Epithelial cell of esophagus (primary cell): ENCODE measurements at regions not wholly inside any gene's neighbourhood (a gene's known extent, or its start where the extent isn't known, plus 50 kb on each side); places are given as distances from the start of the nearest gene placed in this dataset.

Experiments used
- DNase-seq: peaks from one replicate; pipeline ENCODE4 v3.0.0; 2010; ENCODE audit warnings: low read depth
- H3K4me3 ChIP-seq: 2 replicates; pipeline ENCODE4 v1.5.1; 2011; ENCODE audit warnings: mild to moderate bottlenecking, low read length, control low read depth
- CTCF ChIP-seq: IDR thresholded peaks from 2 replicates; pipeline ENCODE4 v1.5.1; 2011; ENCODE audit warnings: low read depth, mild to moderate bottlenecking, low read length, control low read depth, inconsistent platforms; ENCODE audit not compliant: insufficient read depth; ENCODE audit errors: missing control alignments

- no peak overlapping the region for H3K4me3 ChIP-seq
- TF ChIP-seq CTCF: no peak
- DNase-seq: no peak
Observed at GRCh38 chr9:7258688-7259396, 501.1 kb downstream of the KDM4C start.

DNA sequence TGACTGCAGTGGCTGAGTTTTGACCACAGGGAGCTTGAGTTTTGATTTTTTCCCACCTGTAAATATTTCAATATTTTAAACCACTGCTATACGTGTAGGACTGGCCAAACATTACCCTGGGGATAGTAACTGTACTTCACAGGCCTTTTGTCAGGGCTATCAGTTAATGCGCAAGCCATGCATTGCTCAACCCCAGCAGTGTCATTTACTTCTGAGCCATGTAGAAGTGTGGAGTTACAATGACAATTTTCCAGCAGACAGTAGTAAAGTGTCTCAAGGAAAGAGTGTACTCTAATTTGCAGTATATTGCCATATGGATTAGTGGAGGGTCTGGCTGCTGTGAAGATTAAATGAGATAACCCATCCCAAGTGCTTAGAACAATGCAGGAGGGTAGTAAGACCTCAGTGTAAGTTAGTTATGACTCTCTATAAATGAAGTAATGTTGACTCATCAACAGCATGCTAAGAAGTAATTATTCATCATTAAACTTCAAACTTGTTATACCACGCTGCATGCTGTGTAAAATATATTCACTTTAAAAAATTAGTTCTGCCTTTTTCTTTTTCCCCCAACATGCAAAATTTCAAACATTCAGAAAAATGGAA, 489.2 kb downstream of the KDM4C start:
- DNase-seq: peak; percentile 54
- H3K4me3 ChIP-seq: no peak overlapping the region
- TF ChIP-seq CTCF: no peak

DNA sequence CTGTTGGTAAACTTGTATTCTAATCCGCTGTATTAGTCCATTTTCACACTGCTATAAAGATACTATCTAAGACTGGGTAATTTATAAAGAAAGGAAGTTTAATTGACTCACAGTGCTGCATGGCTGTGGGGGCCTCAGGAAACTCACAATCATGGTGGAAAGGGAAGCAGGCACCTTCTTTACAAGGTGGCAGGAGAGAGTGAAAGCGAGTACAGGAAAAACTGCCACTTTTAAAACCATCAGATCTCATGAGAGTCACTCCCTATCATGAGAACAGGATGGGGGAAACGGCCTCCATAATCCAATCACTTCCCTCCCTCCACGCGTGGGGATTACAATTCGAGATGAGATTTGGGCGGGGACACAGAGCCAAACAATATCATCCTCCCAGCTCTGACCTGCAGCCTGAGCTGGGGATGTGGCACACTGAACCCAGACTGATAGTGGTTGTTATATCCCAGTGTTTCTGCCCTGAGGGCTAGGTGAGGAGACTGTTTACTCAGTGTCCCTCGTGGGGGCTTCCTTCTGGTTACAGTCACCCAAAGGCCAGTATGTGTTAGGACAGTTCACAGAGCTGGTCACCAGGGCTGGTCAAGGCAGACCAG, 488.3 kb downstream of the KDM4C start:
- DNase-seq: no peak
- no peak for TF ChIP-seq CTCF
- H3K4me3 ChIP-seq: no peak overlapping the region

DNA sequence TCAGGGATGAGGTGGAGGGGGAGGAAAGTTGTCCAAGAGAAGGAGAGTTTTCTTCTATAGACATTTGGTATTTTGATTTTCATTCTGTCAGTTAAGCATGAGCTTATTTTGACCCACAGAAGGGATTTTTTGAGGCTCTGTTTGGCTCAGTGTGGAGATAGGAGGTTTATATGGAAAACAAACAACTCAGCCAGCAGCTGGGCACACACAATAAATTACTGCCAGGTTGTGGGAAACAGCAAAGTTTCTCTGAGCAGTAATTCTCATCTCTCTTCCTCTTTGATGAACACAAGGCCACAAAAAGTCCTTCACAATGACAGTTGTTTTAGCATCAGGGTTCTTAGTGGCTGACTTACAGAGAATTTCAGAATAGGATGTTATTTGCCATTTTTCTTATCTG, 486.1 kb downstream of the KDM4C start:
- no peak for DNase-seq
- TF ChIP-seq CTCF: no peak

GRCh38 chr9:7242126-7242525, 484.4 kb downstream of the KDM4C start:
- TF ChIP-seq CTCF: no peak
- no peak for DNase-seq
- no peak overlapping the region for H3K4me3 ChIP-seq

More for the DNA sequence above, 486.1 kb downstream of the KDM4C start:
- H3K4me3 ChIP-seq: no peak overlapping the region

DNA sequence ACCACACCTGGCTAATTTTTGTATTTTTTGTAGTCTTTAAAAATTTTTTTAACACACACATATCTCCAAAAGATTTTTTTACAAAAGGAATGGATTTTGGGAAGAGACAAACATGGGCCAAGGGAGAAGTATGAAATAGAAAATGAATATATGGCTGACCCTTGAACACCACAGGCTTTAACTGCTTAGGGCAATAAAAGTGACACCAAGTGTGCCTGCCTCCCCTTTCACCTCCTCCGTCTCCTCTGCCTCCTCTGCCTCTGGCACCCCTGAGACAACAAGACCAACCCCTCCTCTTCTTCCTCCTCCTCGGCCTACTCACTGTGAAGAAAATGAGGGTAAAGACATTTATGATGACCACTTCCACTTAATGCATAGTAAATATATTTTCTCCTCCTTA, 483.9 kb downstream of the KDM4C start:
- no peak for DNase-seq
- H3K4me3 ChIP-seq: no peak overlapping the region
- TF ChIP-seq CTCF: no peak
